ENCODE measurements at regions not wholly inside any gene's neighbourhood (a gene's known extent, or its start where the extent isn't known, plus 50 kb on each side); places are given as distances from the start of the nearest gene placed in this dataset.
"Not testable (repeated sequence)": the region's sequence is repeated elsewhere in the genome, so short reads cannot be mapped to it uniquely, and the experiment has no call there.

DNA sequence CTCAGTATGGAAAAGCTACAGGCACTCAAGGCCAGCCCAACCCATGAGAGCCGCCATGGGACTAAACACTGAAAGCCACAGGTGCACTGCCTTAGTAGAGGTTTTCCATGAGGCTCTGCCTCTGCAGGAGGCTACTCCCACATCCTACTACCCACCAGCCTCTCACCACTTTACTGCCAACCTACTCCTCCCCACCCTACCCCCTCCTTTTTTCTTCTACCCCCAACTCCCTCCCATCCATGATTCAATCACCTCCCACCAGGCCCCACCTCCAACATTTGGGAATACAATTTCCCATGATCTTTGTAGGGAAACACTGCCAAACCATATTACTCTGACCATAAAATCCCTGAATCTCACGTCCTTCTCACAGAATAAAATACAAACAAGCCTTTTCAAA, 101.6 kb upstream of the CTSV start:
- TF ChIP-seq, protein P1, sequence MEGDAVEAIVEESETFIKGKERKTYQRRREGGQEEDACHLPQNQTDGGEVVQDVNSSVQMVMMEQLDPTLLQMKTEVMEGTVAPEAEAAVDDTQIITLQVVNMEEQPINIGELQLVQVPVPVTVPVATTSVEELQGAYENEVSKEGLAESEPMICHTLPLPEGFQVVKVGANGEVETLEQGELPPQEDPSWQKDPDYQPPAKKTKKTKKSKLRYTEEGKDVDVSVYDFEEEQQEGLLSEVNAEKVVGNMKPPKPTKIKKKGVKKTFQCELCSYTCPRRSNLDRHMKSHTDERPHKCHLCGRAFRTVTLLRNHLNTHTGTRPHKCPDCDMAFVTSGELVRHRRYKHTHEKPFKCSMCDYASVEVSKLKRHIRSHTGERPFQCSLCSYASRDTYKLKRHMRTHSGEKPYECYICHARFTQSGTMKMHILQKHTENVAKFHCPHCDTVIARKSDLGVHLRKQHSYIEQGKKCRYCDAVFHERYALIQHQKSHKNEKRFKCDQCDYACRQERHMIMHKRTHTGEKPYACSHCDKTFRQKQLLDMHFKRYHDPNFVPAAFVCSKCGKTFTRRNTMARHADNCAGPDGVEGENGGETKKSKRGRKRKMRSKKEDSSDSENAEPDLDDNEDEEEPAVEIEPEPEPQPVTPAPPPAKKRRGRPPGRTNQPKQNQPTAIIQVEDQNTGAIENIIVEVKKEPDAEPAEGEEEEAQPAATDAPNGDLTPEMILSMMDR (IDR thresholded peaks at IDR 0.05) = no peak
- no peak for ATAC-seq
- H3K27me3 ChIP-seq = no peaks in the 10 kb centered on the region
- intact Hi-C loops (cut with DNase I) = no loop called here
- no peak for DNase-seq
- H3K9me3 ChIP-seq = no peaks in the 10 kb centered on the region
- H3K27ac ChIP-seq = no peak overlapping the region
- H3K4me3 ChIP-seq = no peak overlapping the region
- H3K36me3 ChIP-seq = no peaks in the 10 kb centered on the region
- H3K4me1 ChIP-seq = no peaks in the 10 kb centered on the region

DNA sequence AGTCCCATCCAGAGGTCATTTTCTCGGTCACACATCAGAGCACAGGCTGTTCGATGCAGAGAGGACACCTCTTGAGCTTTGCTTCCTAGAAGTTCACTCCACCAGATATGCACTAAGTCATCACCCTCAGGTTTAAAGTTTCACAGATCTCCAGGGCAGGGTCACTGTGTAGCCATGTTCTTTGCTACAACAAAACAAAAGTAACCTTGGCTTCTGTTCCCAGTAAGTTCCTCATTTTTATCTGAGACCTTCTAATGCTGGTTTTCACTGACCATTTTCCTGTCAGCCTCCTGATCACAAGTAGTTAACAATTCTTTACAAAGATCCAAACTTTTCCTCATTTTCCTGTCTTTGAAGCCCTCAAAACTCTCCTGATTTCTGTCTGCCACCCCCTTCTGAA, 97.5 kb upstream of the CTSV start:
- no peak for ATAC-seq
- no peak for DNase-seq
- Histone ChIP-seq H3K27ac (no peak overlapping the region), H3K9me3 (no peaks in the 10 kb centered on the region), H3K4me3 (no peak overlapping the region), H3K36me3 (no peaks in the 10 kb centered on the region), H3K4me1 (no peaks in the 10 kb centered on the region), H3K27me3 (no peaks in the 10 kb centered on the region)
- intact Hi-C loops (cut with DNase I) = no loop called here
- TF ChIP-seq, protein P1 (IDR thresholded peaks at IDR 0.05) = no peak

DNA sequence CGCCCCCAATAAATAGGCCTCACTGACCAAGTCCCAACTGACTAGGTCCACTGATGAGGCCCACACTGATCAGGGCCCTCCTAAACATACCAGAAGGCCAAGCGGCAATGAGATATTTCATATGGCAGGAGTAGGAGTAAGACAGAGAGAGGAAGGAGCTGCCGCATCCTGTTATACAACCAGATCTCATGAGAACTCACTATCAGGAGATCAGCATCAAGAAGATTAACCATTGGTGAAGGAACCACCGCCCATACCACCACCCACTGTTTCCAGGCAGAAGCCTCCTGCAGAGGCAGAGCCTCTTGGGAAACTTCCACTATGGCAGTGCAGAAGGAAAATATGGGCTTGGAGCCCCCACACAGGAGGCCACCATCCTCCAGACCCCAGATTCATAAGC, 95.0 kb upstream of the CTSV start:
- H3K4me1 ChIP-seq; H3K9me3 ChIP-seq; DNase-seq; H3K36me3 ChIP-seq; H3K4me3 ChIP-seq; H3K27ac ChIP-seq; H3K27me3 ChIP-seq; ATAC-seq; intact Hi-C loops (cut with DNase I): not testable (repeated sequence)

DNA sequence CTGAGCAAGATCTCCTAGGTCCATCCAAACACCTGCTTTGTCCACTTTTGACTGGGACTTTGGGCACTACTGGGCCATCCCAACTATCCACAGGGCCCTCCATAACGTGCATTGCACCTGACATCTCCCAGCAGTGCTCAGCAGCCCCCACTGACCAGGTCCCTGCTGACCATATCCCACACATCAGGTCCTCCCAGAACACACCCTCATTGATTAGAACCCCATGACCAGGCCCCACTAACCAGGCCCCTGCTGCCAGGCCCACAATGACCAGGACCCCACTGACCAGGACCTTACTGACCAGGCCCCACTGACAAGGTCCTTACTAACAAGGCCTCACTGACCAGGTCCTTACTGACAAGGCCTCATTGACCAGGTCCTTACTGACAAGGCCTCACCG, 93.9 kb upstream of the CTSV start:
- no peaks in the 10 kb centered on the region for H3K27me3 ChIP-seq
- intact Hi-C loops (cut with DNase I) = no loop called here
- H3K27ac ChIP-seq = no peak overlapping the region

DNA sequence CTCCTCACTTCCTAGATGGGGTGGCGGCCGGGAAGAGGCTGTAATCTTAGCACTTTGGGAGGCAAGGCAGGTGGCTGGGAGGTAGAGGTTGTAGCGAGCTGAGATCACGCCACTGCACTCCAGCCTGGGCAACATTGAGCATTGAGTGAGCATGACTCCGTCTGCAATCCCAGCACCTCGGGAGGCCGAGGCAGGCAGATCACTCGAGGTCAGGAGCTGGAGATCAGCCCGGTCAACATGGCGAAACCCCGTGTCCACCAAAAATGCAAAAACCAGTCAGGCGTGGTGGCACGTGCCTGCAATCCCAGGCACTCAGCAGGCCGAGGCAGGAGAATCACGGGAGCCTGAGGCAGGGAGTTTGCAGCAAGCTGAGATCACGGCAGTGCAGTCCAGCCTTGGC, 91.9 kb upstream of the CTSV start:
- H3K9me3 ChIP-seq; intact Hi-C loops (cut with DNase I); DNase-seq; H3K27ac ChIP-seq; H3K4me3 ChIP-seq; H3K27me3 ChIP-seq; H3K36me3 ChIP-seq; H3K4me1 ChIP-seq; ATAC-seq: not testable (repeated sequence)

More for the DNA sequence above, 93.9 kb upstream of the CTSV start:
- H3K4me3 ChIP-seq = no peak overlapping the region
- H3K36me3 ChIP-seq = no peaks in the 10 kb centered on the region
- DNase-seq = no peak
- H3K4me1 ChIP-seq = no peaks in the 10 kb centered on the region
- TF ChIP-seq, protein P1 (IDR thresholded peaks at IDR 0.05) = no peak
- no peak for ATAC-seq
- H3K9me3 ChIP-seq = no peaks in the 10 kb centered on the region

DNA sequence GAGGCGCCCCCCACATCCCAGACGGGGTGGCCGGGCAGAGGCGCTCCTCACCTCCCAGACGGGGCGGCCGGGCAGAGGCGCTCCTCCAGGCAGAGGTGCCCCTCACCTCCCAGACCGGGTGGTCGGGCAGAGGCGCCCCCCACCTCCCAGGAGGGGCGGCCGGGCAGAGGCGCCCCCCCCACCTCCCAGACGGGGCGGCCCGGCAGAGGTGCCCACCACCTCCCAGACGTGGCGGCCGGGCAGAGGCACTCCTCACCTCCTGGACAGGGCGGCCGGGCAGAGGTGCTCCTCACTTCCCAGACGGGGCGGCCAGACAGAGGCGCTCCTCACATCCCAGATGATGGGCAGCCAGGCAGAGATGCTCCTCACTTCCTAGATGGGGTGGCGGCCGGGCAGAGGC, 91.4 kb upstream of the CTSV start:
- H3K27me3 ChIP-seq; intact Hi-C loops (cut with DNase I); H3K27ac ChIP-seq; H3K9me3 ChIP-seq; H3K4me3 ChIP-seq; ATAC-seq; H3K36me3 ChIP-seq; H3K4me1 ChIP-seq: not testable (repeated sequence)
- peak in 1 of 4 donors; percentile 68 for DNase-seq

DNA sequence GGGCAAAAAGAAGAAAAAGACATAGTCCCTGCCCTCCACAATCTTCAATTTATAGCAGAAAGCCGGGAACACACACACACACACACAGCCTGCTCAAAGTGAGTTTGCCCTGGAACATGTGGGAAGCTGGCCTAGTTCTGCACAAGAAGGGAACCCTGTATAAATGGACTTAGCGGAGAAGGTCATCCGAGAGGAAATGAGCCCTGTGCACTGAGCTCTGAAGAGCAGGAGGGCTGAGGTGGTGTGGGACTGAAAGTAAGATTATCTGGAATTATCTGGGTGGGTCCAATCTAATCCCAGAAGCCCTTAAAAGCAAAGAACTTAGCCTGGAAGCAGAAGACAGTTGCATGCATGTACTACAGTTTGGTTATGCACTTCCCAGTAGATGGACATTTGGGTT, 90.0 kb upstream of the CTSV start:
- Histone ChIP-seq H3K4me3 (no peak overlapping the region), H3K36me3 (no peaks in the 10 kb centered on the region), H3K4me1 (no peaks in the 10 kb centered on the region), H3K27me3 (no peaks in the 10 kb centered on the region), H3K9me3 (no peaks in the 10 kb centered on the region), H3K27ac (no peak overlapping the region)
- intact Hi-C loops (cut with DNase I) = no loop called here
- ATAC-seq = no peak
- DNase-seq = no peak
- TF ChIP-seq, protein P1 (IDR thresholded peaks at IDR 0.05) = no peak
